OCI-LY3 (cell line): ENCODE measurements at regions not wholly inside any gene's neighbourhood (a gene's known extent, or its start where the extent isn't known, plus 50 kb on each side); places are given as distances from the start of the nearest gene placed in this dataset.

Source experiments
- H2AFZ ChIP-seq: fragments of 200-600, 300-600 bp; shearing (Covaris generic); 2 replicates; pipeline ENCODE4 v1.6.0; 2014; ENCODE audit warnings: antibody characterized with exemption, low read depth, low read length
- H3K27ac ChIP-seq: fragments of 200-600, 300-600 bp; sonication (generic); 2 replicates; pipeline ENCODE4 v1.5.1; 2014; ENCODE audit warnings: mild to moderate bottlenecking, low read length, moderate library complexity, mixed read lengths
- H3K27me3 ChIP-seq: fragments of 200-600, 300-600 bp; sonication (generic); 2 replicates; pipeline ENCODE4 v1.6.1; 2014; ENCODE audit warnings: low read depth, low read length, mixed read lengths
- H3K36me3 ChIP-seq: fragments of 200-600, 300-600 bp; sonication (generic); replicated peaks from 2 replicates; pipeline ENCODE3; 2014; ENCODE audit warnings: low read depth, low read length, mixed read lengths
- H3K4me1 ChIP-seq: fragments of 300-600, 200-600 bp; sonication (generic); 2 replicates; pipeline ENCODE4 v1.6.1; 2014; ENCODE audit warnings: low read length, mixed read lengths
- H3K4me2 ChIP-seq: fragments of 200-600, 300-600 bp; sonication (generic); 2 replicates; pipeline ENCODE4 v1.6.1; 2014; ENCODE audit warnings: low read length, mixed read lengths
- H3K4me3 ChIP-seq: fragments of 300-600, 200-600 bp; sonication (generic); 2 replicates; pipeline ENCODE4 v1.5.1; 2014; ENCODE audit warnings: antibody characterized with exemption, mild to moderate bottlenecking, low read length, moderate library complexity
- H3K79me2 ChIP-seq: fragments of 300-600, 200-600 bp; shearing (Covaris generic); 2 replicates; pipeline ENCODE4 v1.6.1; 2014; ENCODE audit warnings: mild to moderate bottlenecking, low read length, mixed read lengths
- H3K9ac ChIP-seq: fragments of 300-600, 200-600 bp; shearing (Covaris generic); 2 replicates; pipeline ENCODE4 v1.6.0; 2014; ENCODE audit warnings: mild to moderate bottlenecking, low read length, moderate library complexity
- H3K9me3 ChIP-seq: fragments of 200-600, 300-600 bp; shearing (Covaris generic); 2 replicates; pipeline ENCODE4 v1.6.1; 2014; ENCODE audit warnings: low read length, mixed read lengths; ENCODE audit not compliant: insufficient read depth
- H4K20me1 ChIP-seq: fragments of 200-600, 300-600 bp; sonication (generic); 2 replicates; pipeline ENCODE4 v1.6.1; 2016; ENCODE audit warnings: low read length, mixed read lengths; ENCODE audit not compliant: insufficient read depth
- EZH2phosphoT487 ChIP-seq: fragments of 200-600 bp; shearing (Covaris generic); IDR thresholded peaks from 2 replicates; pipeline ENCODE4 v1.6.1; 2018; ENCODE audit warnings: antibody characterized with exemption, mixed run types, low read depth
- TF ChIP-seq, protein P1 (sequence below): fragments of 200-600, 300-600 bp; sonication (generic); IDR thresholded peaks from 2 replicates; pipeline ENCODE4 v1.5.1; 2014; ENCODE audit warnings: antibody characterized with exemption, low read length, low read depth

- no peak for TF ChIP-seq EZH2phosphoT487
- TF ChIP-seq, protein P1, sequence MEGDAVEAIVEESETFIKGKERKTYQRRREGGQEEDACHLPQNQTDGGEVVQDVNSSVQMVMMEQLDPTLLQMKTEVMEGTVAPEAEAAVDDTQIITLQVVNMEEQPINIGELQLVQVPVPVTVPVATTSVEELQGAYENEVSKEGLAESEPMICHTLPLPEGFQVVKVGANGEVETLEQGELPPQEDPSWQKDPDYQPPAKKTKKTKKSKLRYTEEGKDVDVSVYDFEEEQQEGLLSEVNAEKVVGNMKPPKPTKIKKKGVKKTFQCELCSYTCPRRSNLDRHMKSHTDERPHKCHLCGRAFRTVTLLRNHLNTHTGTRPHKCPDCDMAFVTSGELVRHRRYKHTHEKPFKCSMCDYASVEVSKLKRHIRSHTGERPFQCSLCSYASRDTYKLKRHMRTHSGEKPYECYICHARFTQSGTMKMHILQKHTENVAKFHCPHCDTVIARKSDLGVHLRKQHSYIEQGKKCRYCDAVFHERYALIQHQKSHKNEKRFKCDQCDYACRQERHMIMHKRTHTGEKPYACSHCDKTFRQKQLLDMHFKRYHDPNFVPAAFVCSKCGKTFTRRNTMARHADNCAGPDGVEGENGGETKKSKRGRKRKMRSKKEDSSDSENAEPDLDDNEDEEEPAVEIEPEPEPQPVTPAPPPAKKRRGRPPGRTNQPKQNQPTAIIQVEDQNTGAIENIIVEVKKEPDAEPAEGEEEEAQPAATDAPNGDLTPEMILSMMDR, result no peak
- H3K36me3 ChIP-seq, result no peaks in the 10 kb centered on the region
- no peaks in the 10 kb centered on the region for H3K27me3 ChIP-seq
- H3K27ac ChIP-seq, result no peak overlapping the region
- H3K9me3 ChIP-seq, result no peaks in the 10 kb centered on the region
- no peak overlapping the region for H3K4me2 ChIP-seq
- H3K4me3 ChIP-seq, result no peak overlapping the region
- no peaks in the 10 kb centered on the region for H4K20me1 ChIP-seq
- no peak overlapping the region for H2AFZ ChIP-seq
- H3K4me1 ChIP-seq, result peaks cover 5% of the 10 kb centered on the region
- H3K79me2 ChIP-seq, result no peaks in the 10 kb centered on the region
- no peak overlapping the region for H3K9ac ChIP-seq
Observed at GRCh38 chr2:76280686-76281085, 570.0 kb upstream of the GCFC2 start.

DNA sequence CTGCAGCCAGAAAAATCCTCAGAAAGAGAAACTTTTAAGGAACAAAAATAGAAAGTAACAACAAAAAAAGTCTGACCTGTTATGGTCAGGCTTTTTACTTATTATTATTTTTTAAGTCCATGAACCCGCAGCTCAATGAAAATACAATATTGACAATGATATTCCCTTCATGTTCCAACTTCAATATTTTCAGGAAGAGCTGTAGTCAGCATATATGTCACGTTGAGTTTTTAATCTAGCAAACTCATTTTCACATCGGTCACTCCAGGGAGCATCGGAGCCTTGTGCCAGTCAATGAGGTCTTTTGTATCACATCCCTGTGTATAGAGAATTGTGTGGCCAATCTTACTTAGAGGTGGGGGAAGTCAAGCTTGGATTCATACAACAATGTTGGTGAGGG is 568.4 kb upstream of the GCFC2 start:
- H4K20me1 ChIP-seq, result no peaks in the 10 kb centered on the region
- no peak for TF ChIP-seq EZH2phosphoT487
- no peaks in the 10 kb centered on the region for H3K36me3 ChIP-seq
- H2AFZ ChIP-seq, result no peak overlapping the region
- no peak overlapping the region for H3K27ac ChIP-seq
- no peak overlapping the region for H3K4me2 ChIP-seq
- no peaks in the 10 kb centered on the region for H3K9me3 ChIP-seq
- H3K27me3 ChIP-seq, result no peaks in the 10 kb centered on the region
- no peak overlapping the region for H3K4me3 ChIP-seq
- no peak overlapping the region for H3K9ac ChIP-seq
- H3K79me2 ChIP-seq, result no peaks in the 10 kb centered on the region
- H3K4me1 ChIP-seq, result peaks cover 5% of the 10 kb centered on the region

DNA sequence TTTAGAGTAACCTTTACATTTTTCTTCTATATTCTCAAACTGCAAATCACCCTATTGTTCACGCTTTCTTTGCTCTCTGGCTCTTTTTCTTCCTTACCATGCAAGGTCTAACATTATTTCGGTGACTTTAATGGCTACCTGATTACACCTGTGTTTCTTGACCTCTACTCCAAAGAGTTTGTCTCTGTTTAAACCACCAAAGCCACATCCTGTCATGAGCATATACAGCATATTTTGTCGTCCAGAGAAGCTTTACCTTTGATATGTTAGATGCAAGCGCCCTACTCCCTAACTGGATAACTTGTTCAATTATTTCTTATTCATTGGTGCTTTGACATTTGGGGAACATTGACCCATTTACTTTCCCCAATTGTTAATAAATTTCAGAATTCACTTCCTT is 565.1 kb upstream of the GCFC2 start:
- no peak overlapping the region for H3K9ac ChIP-seq
- H3K4me3 ChIP-seq, result no peak overlapping the region
- H3K27ac ChIP-seq, result no peak overlapping the region
- H3K9me3 ChIP-seq, result no peaks in the 10 kb centered on the region
- H3K27me3 ChIP-seq, result no peaks in the 10 kb centered on the region
- no peaks in the 10 kb centered on the region for H3K36me3 ChIP-seq
- TF ChIP-seq, protein P1, result no peak
- TF ChIP-seq EZH2phosphoT487, result no peak
- peaks cover 3% of the 10 kb centered on the region for H3K4me1 ChIP-seq
- H2AFZ ChIP-seq, result no peak overlapping the region
- no peaks in the 10 kb centered on the region for H4K20me1 ChIP-seq
- H3K79me2 ChIP-seq, result no peaks in the 10 kb centered on the region
- no peak overlapping the region for H3K4me2 ChIP-seq

GRCh38 chr2:76274676-76275075 is 564.0 kb upstream of the GCFC2 start:
- no peaks in the 10 kb centered on the region for H4K20me1 ChIP-seq
- no peak overlapping the region for H3K27ac ChIP-seq
- H3K36me3 ChIP-seq, result no peaks in the 10 kb centered on the region
- H3K9ac ChIP-seq, result no peak overlapping the region
- H3K9me3 ChIP-seq, result no peaks in the 10 kb centered on the region
- no peak overlapping the region for H2AFZ ChIP-seq
- no peak for TF ChIP-seq EZH2phosphoT487
- TF ChIP-seq, protein P1, result no peak
- no peaks in the 10 kb centered on the region for H3K79me2 ChIP-seq
- no peaks in the 10 kb centered on the region for H3K4me1 ChIP-seq
- no peaks in the 10 kb centered on the region for H3K27me3 ChIP-seq
- H3K4me2 ChIP-seq, result no peak overlapping the region
- H3K4me3 ChIP-seq, result no peak overlapping the region

DNA sequence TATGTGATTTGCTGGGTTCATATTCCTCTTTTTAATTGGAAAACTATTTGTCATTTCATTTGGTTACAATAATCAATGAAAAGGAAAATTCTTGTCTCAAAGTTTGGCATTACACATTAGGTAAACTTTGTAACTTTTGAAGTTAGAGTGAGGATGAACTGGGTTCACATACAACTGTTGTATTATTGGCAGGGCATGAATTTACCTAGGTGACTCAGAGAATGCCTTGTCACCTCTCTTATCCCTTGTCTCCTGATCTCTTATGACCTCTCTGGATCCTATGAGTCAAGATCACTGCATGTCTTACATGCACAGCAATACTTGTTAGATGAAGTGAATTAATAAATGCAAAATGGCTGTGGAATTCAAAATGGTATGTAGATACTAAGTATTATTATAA is 563.4 kb upstream of the GCFC2 start:
- Histone ChIP-seq H3K4me2 (no peak overlapping the region), H3K27me3 (no peaks in the 10 kb centered on the region), H2AFZ (no peak overlapping the region), H3K4me3 (no peak overlapping the region), H3K36me3 (no peaks in the 10 kb centered on the region), H3K4me1 (no peaks in the 10 kb centered on the region), H3K9ac (no peak overlapping the region), H3K79me2 (no peaks in the 10 kb centered on the region), H3K27ac (no peak overlapping the region), H3K9me3 (no peaks in the 10 kb centered on the region), H4K20me1 (no peaks in the 10 kb centered on the region)
- no peak for TF ChIP-seq EZH2phosphoT487
- TF ChIP-seq, protein P1, result no peak
